Lower lobe of right lung (tissue), 2 donors: ENCODE measurements at regions not wholly inside any gene's neighbourhood (a gene's known extent, or its start where the extent isn't known, plus 50 kb on each side); places are given as distances from the start of the nearest gene placed in this dataset.

Experiments
- ATAC-seq, 2 donors: fragments of 200-7000 bp; cut with Tn5 transposase; one replicate each; pipeline ENCODE4 v1.9.1; 2020 to 2022; ENCODE audit warnings: mild to moderate bottlenecking in 2 of 2, moderate library complexity in 2 of 2
- DNase-seq: peaks from one replicate; pipeline ENCODE4 v3.0.0-alpha.2; 2020
- H3K27ac ChIP-seq: fragments of 200-600 bp; one replicate; pipeline ENCODE4 v1.8.0; 2022
- H3K27me3 ChIP-seq: fragments of 200-600 bp; one replicate; pipeline ENCODE4 v1.8.0; 2022; ENCODE audit warnings: low read depth
- H3K36me3 ChIP-seq: fragments of 200-600 bp; one replicate; pipeline ENCODE4 v1.8.0; 2022; ENCODE audit warnings: mild to moderate bottlenecking
- H3K4me1 ChIP-seq: fragments of 200-600 bp; one replicate; pipeline ENCODE4 v1.8.0; 2022
- H3K4me3 ChIP-seq: fragments of 200-600 bp; one replicate; pipeline ENCODE4 v1.8.0; 2022; ENCODE audit warnings: mild to moderate bottlenecking
- H3K9me3 ChIP-seq: fragments of 200-600 bp; one replicate; pipeline ENCODE4 v1.8.0; 2022
- intact Hi-C: fragments of 100-400 bp; cut with DNase I; formaldehyde crosslinking; loops from one replicate; pipeline ENCODE4 v1.11.0; 2022
- TF ChIP-seq, protein P1 (sequence below): fragments of 200-600 bp; IDR thresholded peaks from one replicate; pipeline ENCODE4 v1.8.0; 2022; ENCODE audit warnings: antibody characterized with exemption, mild to moderate bottlenecking
- donor health status: DM: no; HTN: yes; CAD: no; lungs with severe emphysema.

DNA sequence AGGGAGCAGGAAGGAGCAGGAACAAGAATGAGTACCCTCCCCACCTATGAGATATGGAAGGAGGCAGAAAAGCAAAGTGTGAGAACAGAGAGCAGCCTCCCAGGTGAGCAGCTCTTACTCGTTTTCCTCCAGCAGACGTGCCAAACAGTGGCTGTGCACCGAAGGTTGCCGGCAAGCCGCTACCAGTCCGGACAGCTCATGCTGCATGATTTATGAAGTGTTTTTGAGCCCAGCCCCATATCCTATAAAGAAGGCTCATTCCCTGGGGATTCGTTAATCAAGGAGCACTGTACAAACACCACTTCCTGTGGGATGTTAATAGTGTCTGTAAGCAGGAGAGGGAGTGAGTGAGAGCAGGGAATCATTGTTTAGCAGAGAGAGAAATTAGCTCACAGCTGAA, 118.3 kb upstream of the FOXB1 start:
- DNase-seq, result no peak
- Histone ChIP-seq H3K36me3 (no peaks in the 10 kb centered on the region), H3K27me3 (peaks cover 9% of the 10 kb centered on the region), H3K4me1 (no peaks in the 10 kb centered on the region), H3K4me3 (no peak overlapping the region), H3K9me3 (no peaks in the 10 kb centered on the region), H3K27ac (no peak overlapping the region)
- intact Hi-C loops, result no loop called here
- TF ChIP-seq, protein P1, sequence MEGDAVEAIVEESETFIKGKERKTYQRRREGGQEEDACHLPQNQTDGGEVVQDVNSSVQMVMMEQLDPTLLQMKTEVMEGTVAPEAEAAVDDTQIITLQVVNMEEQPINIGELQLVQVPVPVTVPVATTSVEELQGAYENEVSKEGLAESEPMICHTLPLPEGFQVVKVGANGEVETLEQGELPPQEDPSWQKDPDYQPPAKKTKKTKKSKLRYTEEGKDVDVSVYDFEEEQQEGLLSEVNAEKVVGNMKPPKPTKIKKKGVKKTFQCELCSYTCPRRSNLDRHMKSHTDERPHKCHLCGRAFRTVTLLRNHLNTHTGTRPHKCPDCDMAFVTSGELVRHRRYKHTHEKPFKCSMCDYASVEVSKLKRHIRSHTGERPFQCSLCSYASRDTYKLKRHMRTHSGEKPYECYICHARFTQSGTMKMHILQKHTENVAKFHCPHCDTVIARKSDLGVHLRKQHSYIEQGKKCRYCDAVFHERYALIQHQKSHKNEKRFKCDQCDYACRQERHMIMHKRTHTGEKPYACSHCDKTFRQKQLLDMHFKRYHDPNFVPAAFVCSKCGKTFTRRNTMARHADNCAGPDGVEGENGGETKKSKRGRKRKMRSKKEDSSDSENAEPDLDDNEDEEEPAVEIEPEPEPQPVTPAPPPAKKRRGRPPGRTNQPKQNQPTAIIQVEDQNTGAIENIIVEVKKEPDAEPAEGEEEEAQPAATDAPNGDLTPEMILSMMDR, result no peak
- no peak for ATAC-seq

DNA sequence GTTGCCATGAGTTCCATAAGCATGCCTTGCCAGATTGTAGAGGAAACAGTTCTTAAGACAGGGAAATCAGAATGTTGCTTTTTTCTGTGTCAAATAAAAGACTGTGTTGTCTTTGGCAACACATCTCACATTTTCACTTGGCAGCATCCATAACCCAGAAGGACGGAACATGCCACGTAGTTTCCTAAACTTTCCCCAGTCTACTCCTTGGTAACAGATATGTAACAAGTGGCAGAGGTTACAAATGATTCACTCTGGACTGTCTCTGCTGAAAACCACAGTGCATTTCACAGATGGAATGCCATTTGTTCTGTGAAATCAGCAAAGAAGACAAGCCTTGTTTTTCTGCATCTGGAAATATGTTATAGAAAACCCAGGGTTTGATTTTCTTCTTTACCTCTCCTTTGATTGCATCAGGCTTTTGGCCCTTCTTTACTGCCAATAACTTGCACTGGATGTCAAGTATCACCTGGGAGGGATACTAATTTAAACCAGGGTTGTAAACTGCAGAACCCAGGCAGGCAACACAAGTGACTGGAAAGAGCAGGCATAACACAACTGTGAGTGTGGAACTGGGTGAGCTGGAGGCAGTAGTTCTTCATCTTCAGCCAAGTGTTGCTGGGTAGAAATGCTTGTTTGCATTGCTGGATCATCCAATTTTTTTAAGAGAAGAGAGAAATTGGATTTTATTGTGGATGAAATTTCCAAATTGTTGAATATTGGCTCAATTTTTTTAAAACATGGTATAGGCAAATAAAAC, 124.4 kb upstream of the FOXB1 start:
- ATAC-seq (no peak), DNase-seq (no peak)
- no peaks in the 10 kb centered on the region for H3K4me1 ChIP-seq
- no peak overlapping the region for H3K27ac ChIP-seq
- intact Hi-C loops, result no loop called here
- H3K4me3 ChIP-seq, result no peak overlapping the region
- H3K27me3 ChIP-seq, result peaks cover 18% of the 10 kb centered on the region
- no peaks in the 10 kb centered on the region for H3K9me3 ChIP-seq
- TF ChIP-seq, protein P1, result no peak
- H3K36me3 ChIP-seq, result no peaks in the 10 kb centered on the region

DNA sequence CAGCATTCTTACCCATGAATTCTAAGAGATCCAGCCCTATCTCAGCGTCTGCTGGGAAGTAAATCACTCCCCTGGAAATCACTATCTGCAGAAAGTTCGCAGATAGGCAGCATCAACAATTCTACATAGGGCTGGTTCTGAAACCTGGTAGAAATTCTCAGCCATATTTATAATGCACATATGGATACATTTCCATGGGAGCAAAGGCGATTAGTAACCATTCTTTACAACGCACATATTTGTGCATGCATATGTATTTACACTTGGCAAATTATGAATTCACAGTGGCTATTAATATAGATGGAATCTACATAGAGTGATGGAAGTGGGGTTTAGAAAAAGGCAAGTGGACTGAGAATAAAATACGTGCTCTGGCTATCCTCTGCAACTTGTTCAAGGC, 128.0 kb upstream of the FOXB1 start:
- Histone ChIP-seq H3K4me1 (no peaks in the 10 kb centered on the region), H3K4me3 (no peak overlapping the region), H3K36me3 (no peaks in the 10 kb centered on the region), H3K9me3 (no peaks in the 10 kb centered on the region), H3K27me3 (peaks cover 14% of the 10 kb centered on the region), H3K27ac (no peak overlapping the region)
- DNase-seq, result no peak
- TF ChIP-seq, protein P1, result no peak
- no peak for ATAC-seq
- intact Hi-C loops, result no loop called here

DNA sequence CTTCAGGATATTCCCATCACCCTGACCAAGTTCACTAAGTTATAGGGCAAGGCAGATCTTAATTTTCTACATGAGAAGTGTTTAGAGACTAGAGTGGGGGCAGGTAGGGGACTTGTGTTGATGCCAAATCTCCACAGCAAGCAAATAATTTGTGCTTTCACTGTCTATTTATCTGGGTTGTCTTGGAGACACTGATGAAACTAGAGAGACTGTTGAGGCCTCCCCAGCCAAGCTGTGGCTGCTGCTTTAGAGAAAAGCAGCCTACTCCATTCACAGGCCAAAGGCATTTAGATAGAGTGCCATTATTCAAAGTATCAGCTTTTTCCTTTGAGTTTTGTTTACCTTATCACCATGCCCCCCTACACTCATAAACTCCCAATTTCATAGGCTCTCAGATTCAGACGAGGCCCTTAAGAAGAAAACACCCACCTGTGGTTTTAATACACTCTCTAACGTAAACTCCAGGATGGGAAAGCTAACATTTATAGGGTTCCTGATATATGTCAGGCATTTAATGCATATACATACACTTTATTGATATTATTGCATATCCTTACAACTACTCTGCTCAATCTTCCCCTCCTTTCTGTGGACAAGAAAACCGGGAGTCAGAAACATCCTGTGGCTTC, 130.4 kb upstream of the FOXB1 start:
- intact Hi-C loops, result no loop called here
- DNase-seq, result no peak

DNA sequence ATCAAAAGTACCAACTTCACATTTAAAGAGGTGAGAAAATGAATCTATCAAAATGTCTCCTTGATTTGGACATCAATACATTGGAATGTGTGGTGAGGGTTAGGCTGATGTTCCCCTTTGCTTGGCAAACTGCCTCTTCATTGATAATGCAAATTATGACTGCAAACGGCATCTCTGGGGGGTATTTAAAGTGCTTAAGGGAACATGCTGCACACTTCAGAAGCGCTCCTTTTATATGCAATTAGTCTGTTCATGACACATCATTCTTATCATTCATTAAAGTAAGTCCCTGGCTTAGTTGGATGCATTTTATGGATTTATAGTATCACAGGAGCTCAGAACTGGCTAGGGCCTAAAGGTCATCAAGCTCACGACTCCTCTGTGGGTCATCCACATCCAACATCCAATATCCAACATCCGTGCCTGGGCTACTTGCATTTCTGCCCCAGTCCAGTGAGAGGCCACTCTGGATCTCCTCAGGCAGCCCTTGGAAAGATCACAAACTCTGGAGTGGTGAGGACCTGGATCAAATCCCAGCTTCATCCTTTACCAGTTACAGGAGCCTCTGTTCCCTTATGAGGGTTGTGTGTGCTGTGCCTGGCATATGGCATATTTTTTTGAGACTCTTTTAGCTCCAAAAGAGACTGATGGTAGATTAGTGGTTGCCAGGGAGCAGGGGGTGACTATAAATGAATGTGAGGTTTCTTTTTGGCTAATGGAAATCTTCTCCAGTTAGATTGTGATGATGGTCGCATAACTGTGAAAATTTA, 136.8 kb upstream of the FOXB1 start:
- Histone ChIP-seq H3K27ac (no peak overlapping the region), H3K27me3 (no peaks in the 10 kb centered on the region), H3K4me1 (no peaks in the 10 kb centered on the region), H3K36me3 (no peaks in the 10 kb centered on the region), H3K4me3 (no peak overlapping the region), H3K9me3 (no peaks in the 10 kb centered on the region)
- TF ChIP-seq, protein P1, result no peak
- intact Hi-C loops, result no loop called here
- ATAC-seq (no peak), DNase-seq (no peak)

More for the DNA sequence above, 130.4 kb upstream of the FOXB1 start:
- Histone ChIP-seq H3K4me1 (no peaks in the 10 kb centered on the region), H3K4me3 (no peak overlapping the region), H3K36me3 (no peaks in the 10 kb centered on the region), H3K27ac (no peak overlapping the region), H3K9me3 (no peaks in the 10 kb centered on the region), H3K27me3 (peaks cover 14% of the 10 kb centered on the region)
- TF ChIP-seq, protein P1, result no peak
- ATAC-seq, result no peak
